Glutamatergic neuron (in vitro differentiated cells): ENCODE measurements at regions not wholly inside any gene's neighbourhood (a gene's known extent, or its start where the extent isn't known, plus 50 kb on each side); places are given as distances from the start of the nearest gene placed in this dataset.

Experiments
- DNase-seq: peaks from one replicate; pipeline ENCODE4 v3.0.0; 2022
- H3K27ac Mint-ChIP-seq: one replicate; pipeline ENCODE4 v1.8.0; 2020; ENCODE audit warnings: mild to moderate bottlenecking, mixed read lengths, inconsistent platforms; ENCODE audit not compliant: unreplicated experiment
- H3K27me3 Mint-ChIP-seq: one replicate; pipeline ENCODE4 v1.8.0; 2020; ENCODE audit warnings: mild to moderate bottlenecking, moderate library complexity, mixed read lengths, inconsistent platforms; ENCODE audit not compliant: unreplicated experiment
- H3K36me3 Mint-ChIP-seq: one replicate; pipeline ENCODE4 v1.8.0; 2020; ENCODE audit warnings: mild to moderate bottlenecking, mixed read lengths, inconsistent platforms; ENCODE audit not compliant: unreplicated experiment
- H3K4me1 Mint-ChIP-seq: one replicate; pipeline ENCODE4 v1.8.0; 2020; ENCODE audit warnings: mild to moderate bottlenecking, low read depth, mixed read lengths, inconsistent platforms; ENCODE audit not compliant: unreplicated experiment
- H3K4me3 Mint-ChIP-seq: one replicate; pipeline ENCODE4 v1.8.0; 2020; ENCODE audit warnings: mild to moderate bottlenecking, mixed read lengths, inconsistent platforms; ENCODE audit not compliant: unreplicated experiment
- H3K9me3 Mint-ChIP-seq: one replicate; pipeline ENCODE4 v1.8.0; 2020; ENCODE audit warnings: mild to moderate bottlenecking, moderate library complexity, mixed read lengths, inconsistent platforms; ENCODE audit not compliant: unreplicated experiment
- TF ChIP-seq, protein P1 (sequence below): fragments of 200-600 bp; sonication (generic); IDR thresholded peaks from one replicate; pipeline ENCODE4 v1.5.0; 2021; ENCODE audit not compliant: partially characterized antibody, unreplicated experiment

DNA sequence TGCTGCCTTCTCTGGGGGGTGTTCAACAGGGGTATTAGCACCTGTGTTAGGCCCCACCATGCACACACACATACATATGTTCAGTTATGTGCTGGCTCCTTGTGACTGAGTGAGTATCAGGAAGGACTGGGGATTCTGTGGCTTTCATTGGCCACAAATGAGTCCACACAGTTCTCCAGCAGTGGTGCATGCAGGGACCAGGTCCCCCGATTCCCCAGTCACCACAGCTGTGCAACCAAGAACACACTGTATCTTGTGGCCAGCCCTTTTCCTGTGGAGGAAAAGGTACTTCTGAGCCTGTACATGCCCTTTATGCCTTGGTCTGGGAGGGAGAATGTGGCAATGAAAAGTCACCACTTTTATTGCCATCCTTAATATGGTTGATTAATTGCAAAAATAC, 74.9 kb upstream of the KLF7 start:
- Mint-ChIP-seq H3K36me3 (peaks cover 1% of the 10 kb centered on the region), H3K4me3 (no peak overlapping the region), H3K27ac (no peak overlapping the region), H3K4me1 (peaks cover 18% of the 10 kb centered on the region), H3K27me3 (peaks cover 4% of the 10 kb centered on the region), H3K9me3 (peaks cover 4% of the 10 kb centered on the region)
- TF ChIP-seq, protein P1, sequence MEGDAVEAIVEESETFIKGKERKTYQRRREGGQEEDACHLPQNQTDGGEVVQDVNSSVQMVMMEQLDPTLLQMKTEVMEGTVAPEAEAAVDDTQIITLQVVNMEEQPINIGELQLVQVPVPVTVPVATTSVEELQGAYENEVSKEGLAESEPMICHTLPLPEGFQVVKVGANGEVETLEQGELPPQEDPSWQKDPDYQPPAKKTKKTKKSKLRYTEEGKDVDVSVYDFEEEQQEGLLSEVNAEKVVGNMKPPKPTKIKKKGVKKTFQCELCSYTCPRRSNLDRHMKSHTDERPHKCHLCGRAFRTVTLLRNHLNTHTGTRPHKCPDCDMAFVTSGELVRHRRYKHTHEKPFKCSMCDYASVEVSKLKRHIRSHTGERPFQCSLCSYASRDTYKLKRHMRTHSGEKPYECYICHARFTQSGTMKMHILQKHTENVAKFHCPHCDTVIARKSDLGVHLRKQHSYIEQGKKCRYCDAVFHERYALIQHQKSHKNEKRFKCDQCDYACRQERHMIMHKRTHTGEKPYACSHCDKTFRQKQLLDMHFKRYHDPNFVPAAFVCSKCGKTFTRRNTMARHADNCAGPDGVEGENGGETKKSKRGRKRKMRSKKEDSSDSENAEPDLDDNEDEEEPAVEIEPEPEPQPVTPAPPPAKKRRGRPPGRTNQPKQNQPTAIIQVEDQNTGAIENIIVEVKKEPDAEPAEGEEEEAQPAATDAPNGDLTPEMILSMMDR: no peak
- no peak for DNase-seq

DNA sequence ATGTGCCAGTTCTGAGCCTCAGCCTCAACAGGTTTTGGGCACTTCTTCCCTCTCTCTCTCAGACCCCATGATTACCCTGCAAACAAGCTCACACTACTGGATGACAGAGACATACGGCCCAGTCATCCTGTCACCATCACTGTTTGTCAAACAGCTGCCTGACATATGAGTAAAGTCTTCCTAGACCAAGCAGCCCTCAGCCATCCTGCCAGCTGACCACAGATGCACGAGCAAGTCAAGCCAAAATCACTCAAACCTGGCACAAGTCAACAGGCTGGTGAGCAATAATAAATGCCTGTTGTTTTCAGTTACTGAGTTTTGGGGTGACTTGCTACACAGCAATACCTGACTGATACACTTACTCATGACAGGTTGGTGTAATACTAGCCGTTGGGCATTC, 75.5 kb upstream of the KLF7 start:
- TF ChIP-seq, protein P1: no peak
- peaks cover 23% of the 10 kb centered on the region for H3K4me1 Mint-ChIP-seq
- H3K4me3 Mint-ChIP-seq: no peak overlapping the region
- H3K27ac Mint-ChIP-seq: no peak overlapping the region
- H3K27me3 Mint-ChIP-seq: peaks cover 4% of the 10 kb centered on the region
- no peak for DNase-seq
- peaks cover 4% of the 10 kb centered on the region for H3K36me3 Mint-ChIP-seq
- H3K9me3 Mint-ChIP-seq: peaks cover 4% of the 10 kb centered on the region

DNA sequence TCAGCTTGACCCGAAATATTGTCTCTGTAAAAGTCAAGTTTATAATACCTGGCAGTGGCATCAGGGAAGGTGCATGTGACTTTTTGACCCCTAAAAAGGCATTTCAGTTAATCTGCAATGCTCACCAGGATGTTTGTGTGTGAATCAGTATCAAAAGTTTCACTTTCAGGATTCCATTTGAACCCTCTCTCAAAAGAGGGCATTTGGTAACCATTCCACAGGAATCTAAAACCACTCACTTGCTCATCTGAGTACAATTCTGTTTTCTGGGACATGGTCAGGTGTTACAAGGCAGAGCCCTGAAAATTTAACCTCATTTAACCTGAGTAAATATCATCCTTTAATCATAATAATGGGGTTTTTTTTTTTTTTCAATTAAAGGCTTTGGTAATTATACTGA, 77.9 kb upstream of the KLF7 start:
- H3K9me3 Mint-ChIP-seq: peaks cover 4% of the 10 kb centered on the region
- H3K4me3 Mint-ChIP-seq: no peak overlapping the region
- peaks cover 25% of the 10 kb centered on the region for H3K4me1 Mint-ChIP-seq
- H3K27me3 Mint-ChIP-seq: peaks cover 4% of the 10 kb centered on the region
- H3K27ac Mint-ChIP-seq: no peak overlapping the region
- no peak for DNase-seq
- TF ChIP-seq, protein P1: no peak
- H3K36me3 Mint-ChIP-seq: peaks cover 4% of the 10 kb centered on the region

DNA sequence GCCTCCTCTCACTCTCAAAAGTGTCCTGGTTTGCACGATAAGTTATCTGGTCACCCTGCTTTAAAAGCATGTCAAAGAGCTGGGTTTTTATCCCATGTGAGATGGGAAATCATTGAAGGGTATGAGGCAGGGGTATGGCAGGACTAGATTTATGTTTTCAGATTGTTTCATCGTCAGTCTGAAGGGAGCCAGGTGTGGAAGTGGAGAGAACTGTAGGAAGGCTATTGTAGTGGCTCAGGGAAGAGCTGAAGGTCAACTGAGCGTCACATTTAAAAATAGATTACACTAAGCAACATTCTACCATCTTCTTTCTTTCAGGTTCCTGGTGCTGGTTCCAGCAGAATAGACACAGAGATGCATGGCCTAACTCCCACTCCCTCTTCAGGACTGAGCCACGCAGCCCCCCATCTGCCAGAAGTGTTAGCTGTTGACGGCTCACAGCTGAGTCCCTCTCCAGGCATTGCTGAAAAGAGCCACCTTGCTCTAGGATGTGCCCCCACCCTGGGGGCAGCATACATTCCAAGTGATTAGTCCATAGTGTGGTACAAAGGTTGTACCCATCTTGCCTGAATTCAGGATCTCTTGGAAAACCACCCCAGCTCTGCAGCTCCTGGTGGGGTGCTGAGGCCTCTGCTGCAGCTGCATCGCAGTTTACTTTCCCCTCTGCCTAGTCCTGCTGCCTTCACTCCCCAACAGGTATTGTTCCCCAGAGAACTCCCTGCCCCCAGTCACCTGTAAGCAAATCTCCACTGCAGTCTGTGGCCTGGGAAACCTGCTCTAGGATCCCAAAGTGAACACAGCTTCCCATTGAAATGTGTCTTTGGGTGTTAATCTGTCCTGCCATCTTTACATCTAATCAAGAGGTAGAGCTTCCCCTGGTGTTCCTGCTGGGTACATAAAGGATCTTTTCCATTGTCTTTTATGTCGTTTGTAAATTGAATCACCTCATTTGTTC, 79.5 kb upstream of the KLF7 start:
- DNase-seq: no peak
- Mint-ChIP-seq H3K4me1 (peaks cover 21% of the 10 kb centered on the region), H3K4me3 (no peak overlapping the region), H3K36me3 (peaks cover 4% of the 10 kb centered on the region), H3K27ac (no peak overlapping the region), H3K27me3 (no peaks in the 10 kb centered on the region), H3K9me3 (peaks cover 5% of the 10 kb centered on the region)
- TF ChIP-seq, protein P1: no peak

DNA sequence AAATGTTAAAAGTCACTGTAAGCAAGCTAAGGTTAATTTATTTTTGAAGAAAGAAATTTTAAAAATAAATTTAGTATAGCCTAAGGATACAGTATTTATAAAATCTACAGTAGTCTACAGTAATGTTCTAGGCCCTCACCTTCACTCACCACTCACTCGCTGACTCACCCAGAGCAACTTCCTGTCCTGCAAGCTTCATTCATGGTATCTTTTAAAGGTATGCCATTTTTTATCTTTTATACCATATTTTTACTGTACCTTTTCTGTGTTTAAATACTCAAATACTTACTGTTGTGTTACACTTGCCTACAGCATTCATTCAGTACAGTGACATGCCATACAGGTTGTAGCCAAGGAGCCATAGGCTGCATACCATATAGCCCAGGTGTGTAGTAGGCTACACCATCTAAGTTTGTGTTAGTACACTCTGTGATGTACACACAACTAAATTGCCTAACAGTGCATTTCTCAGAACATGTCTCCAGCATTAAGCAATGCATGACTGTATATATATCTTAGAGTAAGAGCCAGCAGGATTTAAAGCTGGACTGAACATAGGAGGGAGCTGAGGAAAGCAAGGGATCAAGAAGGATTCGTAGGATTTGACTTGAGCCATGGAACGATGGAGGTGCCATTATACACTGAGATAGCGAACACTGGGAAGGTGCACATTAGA, 83.1 kb upstream of the KLF7 start:
- H3K4me3 Mint-ChIP-seq: no peak overlapping the region
- TF ChIP-seq, protein P1: no peak
- peaks cover 4% of the 10 kb centered on the region for H3K36me3 Mint-ChIP-seq
- H3K27ac Mint-ChIP-seq: no peak overlapping the region
- DNase-seq: no peak
- H3K9me3 Mint-ChIP-seq: peaks cover 13% of the 10 kb centered on the region
- H3K27me3 Mint-ChIP-seq: peaks cover 6% of the 10 kb centered on the region
- peaks cover 49% of the 10 kb centered on the region for H3K4me1 Mint-ChIP-seq
